ENCODE measurements at regions not wholly inside any gene's neighbourhood (a gene's known extent, or its start where the extent isn't known, plus 50 kb on each side); places are given as distances from the start of the nearest gene placed in this dataset.

DNA sequence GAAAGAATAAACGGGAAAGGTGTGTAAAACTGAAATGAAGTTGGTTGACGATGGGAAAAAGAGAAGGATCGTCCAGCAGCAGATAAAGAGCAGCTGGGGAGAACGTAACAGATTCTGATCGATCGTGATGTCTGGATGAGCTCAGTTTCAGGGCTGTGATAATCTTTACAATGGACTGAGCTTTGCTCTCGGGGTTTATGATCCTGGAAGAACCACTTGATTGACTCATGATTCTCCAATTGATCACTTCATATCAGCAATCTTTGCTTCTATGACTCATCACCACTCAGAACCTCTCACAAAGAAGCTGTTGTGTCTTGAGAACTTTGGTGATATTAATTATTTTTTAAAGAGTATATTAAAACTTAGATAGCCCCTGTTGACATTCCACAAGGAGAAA is 690.7 kb downstream of the TUSC7 start:
- H3K4me1 ChIP-seq (ENCODE audit: control insufficient read depth in 5 of 5, insufficient read depth in 5 of 5, low read length in 5 of 5), result no peaks in the 10 kb centered on the region

DNA sequence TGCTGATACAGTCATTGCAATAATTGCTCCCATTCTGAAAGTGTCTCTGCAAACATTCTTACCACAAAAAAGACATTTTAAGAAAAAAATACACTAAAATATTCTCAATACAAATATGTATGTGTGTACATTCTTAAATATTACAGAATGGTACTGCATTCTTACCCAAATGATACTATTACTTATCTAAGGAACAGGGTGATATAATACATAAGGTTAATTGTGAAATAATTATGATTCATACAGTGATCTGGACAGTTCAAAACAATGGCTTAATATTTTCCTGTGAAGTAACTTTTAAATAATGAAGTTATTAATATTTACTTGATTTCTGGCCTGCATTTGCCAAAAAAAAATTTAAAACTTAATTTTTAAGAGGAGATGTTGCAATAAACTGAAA is 694.6 kb downstream of the TUSC7 start:
- Histone ChIP-seq H3K27ac (ENCODE audit: low read depth, low read length) (no peak overlapping the region), H3K36me3 (ENCODE audit: control insufficient read depth in 5 of 5, insufficient read depth in 5 of 5, low read length in 5 of 5) (no peaks in the 10 kb centered on the region), H3K9ac (ENCODE audit: low read length in 5 of 5) (no peak overlapping the region), H3K4me1 (ENCODE audit: control insufficient read depth in 5 of 5, insufficient read depth in 5 of 5, low read length in 5 of 5) (no peaks in the 10 kb centered on the region), H3K4me3 (ENCODE audit: low read depth in 1 of 5, low read length in 5 of 5) (no peak overlapping the region), H3K27me3 (ENCODE audit: control insufficient read depth in 5 of 5, insufficient read depth in 4 of 5, low read length in 5 of 5) (no peaks in the 10 kb centered on the region), H3K9me3 (ENCODE audit: control insufficient read depth in 5 of 5, low read length in 5 of 5) (no peaks in the 10 kb centered on the region)

More for the DNA sequence above, 690.7 kb downstream of the TUSC7 start:
- Histone ChIP-seq H3K9me3 (ENCODE audit: control insufficient read depth in 5 of 5, low read length in 5 of 5) (no peaks in the 10 kb centered on the region), H3K4me3 (ENCODE audit: low read depth in 1 of 5, low read length in 5 of 5) (no peak overlapping the region), H3K27ac (ENCODE audit: low read depth, low read length) (no peak overlapping the region), H3K9ac (ENCODE audit: low read length in 5 of 5) (no peak overlapping the region), H3K27me3 (ENCODE audit: control insufficient read depth in 5 of 5, insufficient read depth in 4 of 5, low read length in 5 of 5) (peaks cover 0 to 6% (median 0%) of the 10 kb centered on the region in 5 donors), H3K36me3 (ENCODE audit: control insufficient read depth in 5 of 5, insufficient read depth in 5 of 5, low read length in 5 of 5) (no peaks in the 10 kb centered on the region)

DNA sequence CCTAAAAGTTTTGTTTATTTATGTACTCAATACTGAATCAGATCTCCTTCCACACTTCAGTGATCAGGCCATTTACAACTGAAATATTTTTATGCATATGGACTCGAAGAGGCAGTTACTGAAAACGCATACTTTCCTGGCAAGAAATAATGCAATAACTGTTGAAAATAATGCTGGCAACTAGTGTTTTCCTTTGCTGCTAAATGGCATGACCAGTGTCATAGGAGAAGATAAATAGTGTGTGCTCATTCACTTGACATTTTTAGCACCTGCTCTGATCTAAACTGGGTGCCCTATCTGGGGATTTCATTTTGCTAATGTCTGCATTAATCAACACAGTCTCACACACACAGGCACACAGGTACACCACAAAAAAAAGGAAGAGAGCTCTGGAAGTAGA is 695.2 kb downstream of the TUSC7 start:
- Histone ChIP-seq H3K9me3 (ENCODE audit: control insufficient read depth in 5 of 5, low read length in 5 of 5) (no peaks in the 10 kb centered on the region), H3K27ac (ENCODE audit: low read depth, low read length) (no peak overlapping the region), H3K36me3 (ENCODE audit: control insufficient read depth in 5 of 5, insufficient read depth in 5 of 5, low read length in 5 of 5) (no peaks in the 10 kb centered on the region), H3K27me3 (ENCODE audit: control insufficient read depth in 5 of 5, insufficient read depth in 4 of 5, low read length in 5 of 5) (no peaks in the 10 kb centered on the region), H3K4me1 (ENCODE audit: control insufficient read depth in 5 of 5, insufficient read depth in 5 of 5, low read length in 5 of 5) (no peaks in the 10 kb centered on the region), H3K9ac (ENCODE audit: low read length in 5 of 5) (no peak overlapping the region), H3K4me3 (ENCODE audit: low read depth in 1 of 5, low read length in 5 of 5) (no peak overlapping the region)

DNA sequence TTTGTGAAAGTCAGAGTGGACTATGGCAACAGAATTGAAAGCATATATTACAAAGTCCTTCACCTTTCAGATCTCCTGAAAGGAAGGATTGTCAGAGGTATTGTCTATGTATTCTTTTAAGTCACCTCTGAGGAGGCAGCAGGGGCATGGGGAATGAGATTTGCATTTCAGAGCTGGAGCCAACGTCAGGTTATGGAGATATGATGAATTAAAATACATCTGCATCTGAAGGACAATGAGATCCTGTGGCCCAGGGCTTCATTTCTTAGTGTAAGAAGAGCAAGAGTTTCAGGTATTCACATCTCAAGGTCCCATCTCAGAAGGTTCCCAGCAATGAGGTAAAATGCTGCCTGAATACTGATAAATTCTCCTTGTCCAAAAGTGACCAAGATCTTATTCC is 695.8 kb downstream of the TUSC7 start:
- H3K27ac ChIP-seq (ENCODE audit: low read depth, low read length), result no peak overlapping the region
- H3K9me3 ChIP-seq (ENCODE audit: control insufficient read depth in 5 of 5, low read length in 5 of 5), result no peaks in the 10 kb centered on the region
- H3K4me3 ChIP-seq (ENCODE audit: low read depth in 1 of 5, low read length in 5 of 5), result no peak overlapping the region
- H3K4me1 ChIP-seq (ENCODE audit: control insufficient read depth in 5 of 5, insufficient read depth in 5 of 5, low read length in 5 of 5), result no peaks in the 10 kb centered on the region
- no peaks in the 10 kb centered on the region for H3K27me3 ChIP-seq (ENCODE audit: control insufficient read depth in 5 of 5, insufficient read depth in 4 of 5, low read length in 5 of 5)
- no peak overlapping the region for H3K9ac ChIP-seq (ENCODE audit: low read length in 5 of 5)
- no peaks in the 10 kb centered on the region for H3K36me3 ChIP-seq (ENCODE audit: control insufficient read depth in 5 of 5, insufficient read depth in 5 of 5, low read length in 5 of 5)

DNA sequence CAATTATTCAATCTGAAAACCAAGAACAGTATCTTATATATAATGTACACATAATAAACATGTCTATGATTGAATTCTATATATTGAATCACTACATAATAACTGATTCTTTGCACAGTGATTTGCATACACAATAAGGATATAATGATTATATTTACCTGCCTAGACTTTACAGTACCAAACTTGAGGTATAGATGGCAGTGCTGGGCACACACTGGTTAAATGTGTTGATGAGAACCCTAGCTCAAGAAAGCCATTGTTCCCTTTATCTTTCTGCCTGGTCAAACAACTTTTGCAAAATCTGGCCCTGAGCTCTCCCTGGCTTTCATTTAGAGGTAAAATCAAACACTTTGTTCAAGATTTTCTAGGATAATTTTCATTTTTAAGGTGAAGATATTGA is 697.7 kb downstream of the TUSC7 start:
- Histone ChIP-seq H3K4me3 (ENCODE audit: low read depth in 1 of 5, low read length in 5 of 5) (no peak overlapping the region), H3K27me3 (ENCODE audit: control insufficient read depth in 5 of 5, insufficient read depth in 4 of 5, low read length in 5 of 5) (no peaks in the 10 kb centered on the region), H3K9ac (ENCODE audit: low read length in 5 of 5) (no peak overlapping the region), H3K9me3 (ENCODE audit: control insufficient read depth in 5 of 5, low read length in 5 of 5) (no peaks in the 10 kb centered on the region), H3K27ac (ENCODE audit: low read depth, low read length) (no peak overlapping the region), H3K4me1 (ENCODE audit: control insufficient read depth in 5 of 5, insufficient read depth in 5 of 5, low read length in 5 of 5) (no peaks in the 10 kb centered on the region), H3K36me3 (ENCODE audit: control insufficient read depth in 5 of 5, insufficient read depth in 5 of 5, low read length in 5 of 5) (no peaks in the 10 kb centered on the region)

DNA sequence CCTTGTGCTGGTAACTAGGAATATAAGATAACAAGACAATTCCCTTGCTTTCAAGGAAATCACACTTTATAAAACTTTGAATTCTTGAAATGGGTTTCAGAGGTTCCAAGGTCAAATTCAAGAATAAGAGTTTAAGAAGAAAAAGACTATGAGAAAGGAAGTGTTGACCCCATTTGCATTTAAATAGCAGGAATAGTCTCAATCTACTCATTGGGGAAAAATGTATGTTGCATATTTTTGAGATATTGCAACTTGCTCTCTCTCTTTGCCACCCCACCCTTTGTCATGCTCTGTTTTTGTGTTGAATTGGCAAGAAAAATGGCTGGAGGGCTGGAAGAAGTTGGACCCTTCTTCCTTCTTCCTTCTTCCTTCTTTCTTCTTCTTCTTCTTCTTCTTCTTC is 699.2 kb downstream of the TUSC7 start:
- no peaks in the 10 kb centered on the region for H3K36me3 ChIP-seq (ENCODE audit: control insufficient read depth in 5 of 5, insufficient read depth in 5 of 5, low read length in 5 of 5)
- H3K9me3 ChIP-seq (ENCODE audit: control insufficient read depth in 5 of 5, low read length in 5 of 5), result no peaks in the 10 kb centered on the region
- no peak overlapping the region for H3K4me3 ChIP-seq (ENCODE audit: low read depth in 1 of 5, low read length in 5 of 5)
- no peaks in the 10 kb centered on the region for H3K27me3 ChIP-seq (ENCODE audit: control insufficient read depth in 5 of 5, insufficient read depth in 4 of 5, low read length in 5 of 5)
- no peak overlapping the region for H3K9ac ChIP-seq (ENCODE audit: low read length in 5 of 5)
- no peak overlapping the region for H3K27ac ChIP-seq (ENCODE audit: low read depth, low read length)
- no peaks in the 10 kb centered on the region for H3K4me1 ChIP-seq (ENCODE audit: control insufficient read depth in 5 of 5, insufficient read depth in 5 of 5, low read length in 5 of 5)

- H3K36me3 ChIP-seq (ENCODE audit: control insufficient read depth in 5 of 5, insufficient read depth in 5 of 5, low read length in 5 of 5), result no peaks in the 10 kb centered on the region
- H3K4me1 ChIP-seq (ENCODE audit: control insufficient read depth in 5 of 5, insufficient read depth in 5 of 5, low read length in 5 of 5), result no peaks in the 10 kb centered on the region
- H3K27me3 ChIP-seq (ENCODE audit: control insufficient read depth in 5 of 5, insufficient read depth in 4 of 5, low read length in 5 of 5), result no peaks in the 10 kb centered on the region
- no peak overlapping the region for H3K9ac ChIP-seq (ENCODE audit: low read length in 5 of 5)
- no peaks in the 10 kb centered on the region for H3K9me3 ChIP-seq (ENCODE audit: control insufficient read depth in 5 of 5, low read length in 5 of 5)
- H3K27ac ChIP-seq (ENCODE audit: low read depth, low read length), result no peak overlapping the region
- H3K4me3 ChIP-seq (ENCODE audit: low read depth in 1 of 5, low read length in 5 of 5), result no peak overlapping the region
Observed at GRCh38 chr3:117409256-117409655, 699.7 kb downstream of the TUSC7 start.

- H3K4me3 ChIP-seq (ENCODE audit: low read depth in 1 of 5, low read length in 5 of 5), result no peak overlapping the region
- H3K27ac ChIP-seq (ENCODE audit: low read depth, low read length), result no peak overlapping the region
- no peaks in the 10 kb centered on the region for H3K36me3 ChIP-seq (ENCODE audit: control insufficient read depth in 5 of 5, insufficient read depth in 5 of 5, low read length in 5 of 5)
- no peak overlapping the region for H3K9ac ChIP-seq (ENCODE audit: low read length in 5 of 5)
- no peaks in the 10 kb centered on the region for H3K4me1 ChIP-seq (ENCODE audit: control insufficient read depth in 5 of 5, insufficient read depth in 5 of 5, low read length in 5 of 5)
- H3K9me3 ChIP-seq (ENCODE audit: control insufficient read depth in 5 of 5, low read length in 5 of 5), result no peaks in the 10 kb centered on the region
- no peaks in the 10 kb centered on the region for H3K27me3 ChIP-seq (ENCODE audit: control insufficient read depth in 5 of 5, insufficient read depth in 4 of 5, low read length in 5 of 5)
Observed at GRCh38 chr3:117409701-117410459, 700.3 kb downstream of the TUSC7 start.

- H3K36me3 ChIP-seq (ENCODE audit: control insufficient read depth in 5 of 5, insufficient read depth in 5 of 5, low read length in 5 of 5), result no peaks in the 10 kb centered on the region
- H3K9me3 ChIP-seq (ENCODE audit: control insufficient read depth in 5 of 5, low read length in 5 of 5), result no peaks in the 10 kb centered on the region
Observed at GRCh38 chr3:117411971-117412370, 702.4 kb downstream of the TUSC7 start.

DNA sequence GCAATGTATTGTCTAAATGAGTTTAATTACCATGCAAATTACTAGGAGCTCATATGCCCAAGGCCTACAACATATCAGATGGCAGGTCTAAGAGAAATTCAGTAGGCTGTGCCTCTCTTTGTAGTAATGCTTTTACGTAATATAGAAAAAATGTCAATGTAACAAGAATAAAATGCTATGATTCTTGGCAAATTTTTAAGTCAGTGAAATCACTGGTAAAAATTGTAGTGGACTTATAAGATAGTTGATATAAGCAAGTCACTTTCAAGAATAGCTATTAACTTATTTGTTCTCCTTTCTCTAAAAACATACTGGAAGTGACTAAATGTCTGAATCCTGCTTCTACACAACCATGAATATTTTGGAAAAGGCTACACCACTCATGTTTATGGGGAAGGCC is 707.8 kb downstream of the TUSC7 start:
- H3K9me3 ChIP-seq (ENCODE audit: control insufficient read depth in 5 of 5, low read length in 5 of 5), result no peaks in the 10 kb centered on the region
- no peaks in the 10 kb centered on the region for H3K36me3 ChIP-seq (ENCODE audit: control insufficient read depth in 5 of 5, insufficient read depth in 5 of 5, low read length in 5 of 5)
- H3K27ac ChIP-seq (ENCODE audit: low read depth, low read length), result no peak overlapping the region
- no peak overlapping the region for H3K4me3 ChIP-seq (ENCODE audit: low read depth in 1 of 5, low read length in 5 of 5)
- no peaks in the 10 kb centered on the region for H3K4me1 ChIP-seq (ENCODE audit: control insufficient read depth in 5 of 5, insufficient read depth in 5 of 5, low read length in 5 of 5)
- H3K9ac ChIP-seq (ENCODE audit: low read length in 5 of 5), result no peak overlapping the region
- H3K27me3 ChIP-seq (ENCODE audit: control insufficient read depth in 5 of 5, insufficient read depth in 4 of 5, low read length in 5 of 5), result no peaks in the 10 kb centered on the region

More at GRCh38 chr3:117411971-117412370, 702.4 kb downstream of the TUSC7 start:
- Histone ChIP-seq H3K27ac (ENCODE audit: low read depth, low read length) (no peak overlapping the region), H3K9ac (ENCODE audit: low read length in 5 of 5) (no peak overlapping the region), H3K4me3 (ENCODE audit: low read depth in 1 of 5, low read length in 5 of 5) (no peak overlapping the region), H3K4me1 (ENCODE audit: control insufficient read depth in 5 of 5, insufficient read depth in 5 of 5, low read length in 5 of 5) (no peaks in the 10 kb centered on the region), H3K27me3 (ENCODE audit: control insufficient read depth in 5 of 5, insufficient read depth in 4 of 5, low read length in 5 of 5) (no peaks in the 10 kb centered on the region)

All from subcutaneous abdominal adipose tissue (tissue), 5 donors.